Mesenchymal stem cell (in vitro differentiated cells and primary cell): ENCODE measurements at regions not wholly inside any gene's neighbourhood (a gene's known extent, or its start where the extent isn't known, plus 50 kb on each side); places are given as distances from the start of the nearest gene placed in this dataset.
A peak's percentile ranks its signal among the peaks of the same experiment; 100 is the strongest.

Source experiments
- DNase-seq: peaks from one replicate; pipeline ENCODE4 v3.0.0-alpha.2; 2013
- H2AFZ ChIP-seq: one replicate; pipeline ENCODE4 v1.6.1; 2013; ENCODE audit warnings: low read depth, mild to moderate bottlenecking, control low read depth, inconsistent platforms, low read length, moderate library complexity
- H2AK5ac ChIP-seq: 2 replicates; pipeline ENCODE4 v1.6.1; 2013; ENCODE audit warnings: low read length, moderate library complexity, mild to moderate bottlenecking, inconsistent platforms; ENCODE audit not compliant: severe bottlenecking
- H2BK120ac ChIP-seq: one replicate; pipeline ENCODE4 v1.6.1; 2013; ENCODE audit warnings: low read depth, mild to moderate bottlenecking, inconsistent platforms, low read length, moderate library complexity
- H2BK12ac ChIP-seq, 2 experiments: one replicate each; pipeline ENCODE4 v1.6.1; 2013; ENCODE audit warnings: inconsistent platforms in 2 of 2, low read length in 2 of 2, mild to moderate bottlenecking in 2 of 2, moderate library complexity in 2 of 2, control low read depth in 1 of 2
- H2BK15ac ChIP-seq: one replicate; pipeline ENCODE4 v1.6.1; 2013; ENCODE audit warnings: mild to moderate bottlenecking, low read depth, inconsistent platforms; ENCODE audit not compliant: poor library complexity, severe bottlenecking
- H2BK5ac ChIP-seq: 2 replicates; pipeline ENCODE4 v1.6.1; 2013; ENCODE audit warnings: low read depth, mild to moderate bottlenecking, low read length, control low read depth, inconsistent platforms; ENCODE audit not compliant: poor library complexity, severe bottlenecking
- H3K14ac ChIP-seq, 2 experiments: one replicate each; pipeline ENCODE4 v1.6.1; 2013; ENCODE audit warnings: inconsistent platforms in 2 of 2, low read length in 2 of 2, control low read depth in 1 of 2, mild to moderate bottlenecking in 1 of 2, moderate library complexity in 1 of 2
- H3K18ac ChIP-seq, 2 experiments: one replicate each; pipeline ENCODE4 v1.6.1; 2013; ENCODE audit warnings: inconsistent platforms in 2 of 2, low read length in 2 of 2, control low read depth in 1 of 2, low read depth in 1 of 2, mild to moderate bottlenecking in 1 of 2
- H3K23ac ChIP-seq, 2 experiments: one replicate each; pipeline ENCODE4 v1.6.1; 2013; ENCODE audit warnings: inconsistent platforms in 2 of 2, low read length in 2 of 2, mild to moderate bottlenecking in 2 of 2, moderate library complexity in 2 of 2, control low read depth in 1 of 2
- H3K27ac ChIP-seq: 2 replicates; pipeline ENCODE4 v1.5.1; 2013; ENCODE audit warnings: mild to moderate bottlenecking, moderate library complexity, low read length, control low read depth, inconsistent platforms; ENCODE audit not compliant: poor library complexity, severe bottlenecking
- H3K27me3 ChIP-seq, 2 experiments: 2 replicates each; pipeline versions ENCODE4 v1.6.1 to v1.7.0; 2013; ENCODE audit warnings: low read length in 2 of 2, mild to moderate bottlenecking in 2 of 2, moderate library complexity in 2 of 2, control low read depth in 1 of 2, inconsistent platforms in 1 of 2; ENCODE audit not compliant: control insufficient read depth in 1 of 2, insufficient read depth in 1 of 2
- H3K36me3 ChIP-seq, 2 experiments: 2 replicates each; pipeline versions ENCODE4 v1.6.1 to v1.7.0; 2013; ENCODE audit warnings: low read length in 2 of 2, control low read depth in 1 of 2, inconsistent platforms in 1 of 2, low read depth in 1 of 2, mild to moderate bottlenecking in 1 of 2; ENCODE audit not compliant: insufficient read depth in 2 of 2, control insufficient read depth in 1 of 2
- H3K4ac ChIP-seq, 2 experiments: one replicate each; pipeline ENCODE4 v1.6.1; 2013; ENCODE audit warnings: inconsistent platforms in 2 of 2, low read length in 2 of 2, mild to moderate bottlenecking in 2 of 2, moderate library complexity in 2 of 2, control low read depth in 1 of 2, low read depth in 1 of 2
- H3K4me1 ChIP-seq: 2 replicates; pipeline ENCODE4 v1.6.1; 2013; ENCODE audit warnings: low read depth, low read length, control low read depth; ENCODE audit not compliant: control insufficient read depth, insufficient read depth
- H3K4me2 ChIP-seq: 2 replicates; pipeline ENCODE4 v1.6.1; 2013; ENCODE audit warnings: low read length, mild to moderate bottlenecking, inconsistent platforms; ENCODE audit not compliant: poor library complexity, severe bottlenecking
- H3K4me3 ChIP-seq, 2 experiments: 2 replicates each; pipeline versions ENCODE4 v1.5.1 to v1.7.0; 2013; ENCODE audit warnings: low read length in 2 of 2, mild to moderate bottlenecking in 2 of 2, control low read depth in 1 of 2, low read depth in 1 of 2; ENCODE audit not compliant: insufficient read depth in 1 of 2
- H3K79me1 ChIP-seq: replicated peaks from 2 replicates; pipeline ENCODE4 v1.6.1; 2013; ENCODE audit warnings: mild to moderate bottlenecking, control low read depth, low read length, inconsistent platforms; ENCODE audit not compliant: poor library complexity, severe bottlenecking
- H3K9ac ChIP-seq: 2 replicates; pipeline ENCODE4 v1.7.0; 2013; ENCODE audit warnings: mild to moderate bottlenecking, low read length, moderate library complexity
- H3K9me3 ChIP-seq: 2 replicates; pipeline ENCODE4 v1.7.0; 2013; ENCODE audit warnings: mild to moderate bottlenecking, low read length; ENCODE audit not compliant: control insufficient read depth
- H4K8ac ChIP-seq: one replicate; pipeline ENCODE4 v1.6.1; 2013; ENCODE audit warnings: inconsistent platforms, mild to moderate bottlenecking, low read length, moderate library complexity
- H4K91ac ChIP-seq: one replicate; pipeline ENCODE4 v1.6.1; 2013; ENCODE audit warnings: mild to moderate bottlenecking, low read length, inconsistent platforms
- WGBS: methylation state at CpG from one replicate; pipeline ENCODE4 v1.1.7; 2013; ENCODE audit warnings: mixed read lengths; 5-methylcytosine and 5-hydroxymethylcytosine counted together

- peak overlapping the region; percentile 95 for H3K27ac ChIP-seq
- H3K9me3 ChIP-seq, result no peaks in the 10 kb centered on the region
- 55% methylated on average over 6 of the region's 6 CpGs for WGBS
Observed at GRCh38 chr2:12317814-12318426, 398.8 kb upstream of the TRIB2 start.

GRCh38 chr2:12318427-12319057, 398.2 kb upstream of the TRIB2 start:
- peak overlapping the region in 1 of 2 experiments; percentile 34 for H2BK12ac ChIP-seq
- no peak overlapping the region for H3K4me3 ChIP-seq
- peak overlapping the region; percentile 49 for H3K9ac ChIP-seq
- no peaks in the 10 kb centered on the region for H3K36me3 ChIP-seq
- H3K4me2 ChIP-seq, result peak overlapping the region; percentile 49
- H3K14ac ChIP-seq, result no peak overlapping the region
- peak overlapping the region; percentile 80 for H2BK120ac ChIP-seq
- H3K79me1 ChIP-seq, result no peaks in the 10 kb centered on the region
- no peak overlapping the region for H4K91ac ChIP-seq
- H3K4me1 ChIP-seq, result peaks cover 14% of the 10 kb centered on the region
- no peaks in the 10 kb centered on the region for H3K9me3 ChIP-seq
- no peaks in the 10 kb centered on the region for H3K27me3 ChIP-seq
- peak overlapping the region in 1 of 2 experiments; percentile 81 for H3K18ac ChIP-seq
- peak; percentile 86 for DNase-seq
- no peak overlapping the region for H4K8ac ChIP-seq
- no peak overlapping the region for H2AFZ ChIP-seq
- H2AK5ac ChIP-seq, result no peak overlapping the region
- H3K4ac ChIP-seq, result peak overlapping the region in 1 of 2 experiments; percentile 19
- no peak overlapping the region for H2BK15ac ChIP-seq
- H2BK5ac ChIP-seq, result no peak overlapping the region
- no peak overlapping the region for H3K23ac ChIP-seq
- H3K27ac ChIP-seq, result peak overlapping the region; percentile 95
- WGBS, result 10% methylated on average over 5 of the region's 8 CpGs

More at GRCh38 chr2:12317814-12318426, 398.8 kb upstream of the TRIB2 start:
- H3K79me1 ChIP-seq, result no peaks in the 10 kb centered on the region
- H3K23ac ChIP-seq, result no peak overlapping the region
- H2BK15ac ChIP-seq, result no peak overlapping the region
- H2BK5ac ChIP-seq, result peak overlapping the region; percentile 68
- H2BK12ac ChIP-seq, result peak overlapping the region; percentile 60 to 100
- H3K4me1 ChIP-seq, result peaks cover 14% of the 10 kb centered on the region
- H2AK5ac ChIP-seq, result peak overlapping the region; percentile 77
- peak overlapping the region in 1 of 2 experiments; percentile 98 for H3K14ac ChIP-seq
- peak overlapping the region; percentile 64 for H2AFZ ChIP-seq
- H3K36me3 ChIP-seq, result no peaks in the 10 kb centered on the region
- H3K27me3 ChIP-seq, result no peaks in the 10 kb centered on the region
- DNase-seq, result peak; percentile 93
- peak overlapping the region; percentile 81 to 99 for H3K18ac ChIP-seq
- H3K4me3 ChIP-seq, result no peak overlapping the region
- peak overlapping the region; percentile 19 to 100 for H3K4ac ChIP-seq
- H3K9ac ChIP-seq, result peak overlapping the region; percentile 49
- peak overlapping the region; percentile 49 for H3K4me2 ChIP-seq
- peak overlapping the region; percentile 89 for H4K8ac ChIP-seq
- peak overlapping the region; percentile 41 for H4K91ac ChIP-seq
- peak overlapping the region; percentile 67 for H2BK120ac ChIP-seq

- H2AFZ ChIP-seq, result no peak overlapping the region
Observed at GRCh38 chr2:12320027-12320734, 396.6 kb upstream of the TRIB2 start.

More at GRCh38 chr2:12320027-12320734, 396.6 kb upstream of the TRIB2 start:
- Histone ChIP-seq H3K27ac (no peak overlapping the region), H3K4ac (peak overlapping the region in 1 of 2 experiments; percentile 19), H2BK5ac (no peak overlapping the region), H3K14ac (no peak overlapping the region), H3K36me3 (no peaks in the 10 kb centered on the region), H2BK15ac (no peak overlapping the region), H3K4me2 (no peak overlapping the region), H2BK12ac (no peak overlapping the region), H3K18ac (no peak overlapping the region), H3K23ac (no peak overlapping the region), H3K4me1 (peaks cover 11% of the 10 kb centered on the region), H3K79me1 (no peaks in the 10 kb centered on the region), H3K9ac (no peak overlapping the region), H4K91ac (no peak overlapping the region), H3K27me3 (no peaks in the 10 kb centered on the region), H4K8ac (no peak overlapping the region), H2AK5ac (no peak overlapping the region), H3K9me3 (no peaks in the 10 kb centered on the region), H2BK120ac (peak overlapping the region; percentile 27), H3K4me3 (no peak overlapping the region)
- DNase-seq, result peak; percentile 86
- WGBS, result 83% methylated on average over 6 of the region's 7 CpGs
